SH-SY5Y (cell line): ENCODE measurements at regions not wholly inside any gene's neighbourhood (a gene's known extent, or its start where the extent isn't known, plus 50 kb on each side); places are given as distances from the start of the nearest gene placed in this dataset.

Experiments used
- GATA2 ChIP-seq: IDR thresholded peaks from 2 replicates; pipeline ENCODE4 v1.6.1; 2011; ENCODE audit warnings: mild to moderate bottlenecking, low read depth, low read length
- GATA3 ChIP-seq: IDR thresholded peaks from 2 replicates; pipeline ENCODE4 v1.6.1; 2011; ENCODE audit warnings: low read depth, mild to moderate bottlenecking, low read length, moderate library complexity

GRCh38 chr15:47829667-47830066 is 112.4 kb downstream of the SEMA6D start:
- TF ChIP-seq GATA3 (no peak), GATA2 (no peak)
